B cell (primary cell): ENCODE measurements at regions not wholly inside any gene's neighbourhood (a gene's known extent, or its start where the extent isn't known, plus 50 kb on each side); places are given as distances from the start of the nearest gene placed in this dataset.
"Not testable (repeated sequence)": the region's sequence is repeated elsewhere in the genome, so short reads cannot be mapped to it uniquely, and the experiment has no call there.

Experiments used
- EZH2 ChIP-seq: IDR thresholded peaks from 2 replicates; pipeline ENCODE4 v1.6.1; 2012; ENCODE audit warnings: borderline replicate concordance, low read depth, mild to moderate bottlenecking, moderate library complexity, low read length; ENCODE audit not compliant: insufficient read depth, poor library complexity, severe bottlenecking
- TF ChIP-seq, protein P1 (sequence below): fragments of 200-600 bp; IDR thresholded peaks from one replicate; pipeline ENCODE4 v1.8.0; 2022; ENCODE audit warnings: antibody characterized with exemption, mild to moderate bottlenecking

DNA sequence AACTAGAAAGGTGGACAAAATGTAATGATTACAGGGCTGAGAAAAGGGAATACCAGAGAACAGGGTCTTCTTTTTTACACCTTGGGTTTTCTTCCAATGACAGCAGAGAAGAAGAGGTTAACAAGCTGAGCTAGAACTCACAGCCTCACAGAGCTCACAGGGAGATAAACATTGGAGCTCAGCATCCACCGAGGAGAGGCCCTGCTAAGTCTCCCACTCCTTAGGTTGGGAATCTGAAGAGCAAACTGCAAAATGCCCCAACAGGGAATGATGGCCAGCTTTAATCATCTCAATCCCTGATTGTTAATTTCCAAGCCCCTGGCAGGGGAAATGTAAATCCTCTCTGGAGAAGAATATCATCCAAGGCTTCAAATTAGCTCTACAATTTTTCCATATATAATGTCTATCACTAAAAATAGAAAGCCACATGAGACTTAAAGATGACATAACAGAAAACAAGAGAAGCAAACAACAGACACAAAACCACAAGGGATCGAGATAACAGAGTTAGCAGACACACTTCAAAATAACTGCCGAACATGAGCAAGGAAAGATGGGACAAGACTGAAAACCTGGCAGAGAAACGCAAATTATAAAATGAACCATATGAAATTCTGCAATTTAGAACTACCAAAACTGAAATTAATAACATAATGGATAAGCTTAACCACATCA lies 66.1 kb upstream of the ZSCAN2 start:
- TF ChIP-seq, protein P1, sequence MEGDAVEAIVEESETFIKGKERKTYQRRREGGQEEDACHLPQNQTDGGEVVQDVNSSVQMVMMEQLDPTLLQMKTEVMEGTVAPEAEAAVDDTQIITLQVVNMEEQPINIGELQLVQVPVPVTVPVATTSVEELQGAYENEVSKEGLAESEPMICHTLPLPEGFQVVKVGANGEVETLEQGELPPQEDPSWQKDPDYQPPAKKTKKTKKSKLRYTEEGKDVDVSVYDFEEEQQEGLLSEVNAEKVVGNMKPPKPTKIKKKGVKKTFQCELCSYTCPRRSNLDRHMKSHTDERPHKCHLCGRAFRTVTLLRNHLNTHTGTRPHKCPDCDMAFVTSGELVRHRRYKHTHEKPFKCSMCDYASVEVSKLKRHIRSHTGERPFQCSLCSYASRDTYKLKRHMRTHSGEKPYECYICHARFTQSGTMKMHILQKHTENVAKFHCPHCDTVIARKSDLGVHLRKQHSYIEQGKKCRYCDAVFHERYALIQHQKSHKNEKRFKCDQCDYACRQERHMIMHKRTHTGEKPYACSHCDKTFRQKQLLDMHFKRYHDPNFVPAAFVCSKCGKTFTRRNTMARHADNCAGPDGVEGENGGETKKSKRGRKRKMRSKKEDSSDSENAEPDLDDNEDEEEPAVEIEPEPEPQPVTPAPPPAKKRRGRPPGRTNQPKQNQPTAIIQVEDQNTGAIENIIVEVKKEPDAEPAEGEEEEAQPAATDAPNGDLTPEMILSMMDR: not testable (repeated sequence)
- TF ChIP-seq EZH2: not testable (repeated sequence)
